A172 (cell line): ENCODE measurements at regions not wholly inside any gene's neighbourhood (a gene's known extent, or its start where the extent isn't known, plus 50 kb on each side); places are given as distances from the start of the nearest gene placed in this dataset.

ENCODE experiments used
- DNase-seq: peaks from one replicate; pipeline ENCODE4 v3.0.0-alpha.2; 2015; ENCODE audit warnings: low spot score

DNA sequence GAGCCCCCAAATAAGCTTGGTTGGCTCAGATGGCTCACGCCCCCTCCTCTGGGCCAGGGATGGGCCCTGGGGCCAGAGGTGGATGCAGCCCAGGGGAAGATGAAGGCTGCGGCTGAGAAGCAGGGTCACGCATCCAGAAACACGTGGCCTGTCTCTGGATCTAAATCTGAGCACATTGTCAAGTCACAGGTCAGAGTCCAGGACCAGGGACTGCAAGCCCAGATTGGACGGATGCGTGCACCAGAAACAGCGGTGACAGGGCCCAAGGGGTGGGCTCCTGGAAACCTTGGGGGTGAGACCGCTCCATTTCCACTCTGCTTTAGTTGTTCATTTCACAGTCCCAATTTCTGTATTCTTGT lies 226.2 kb downstream of the ACKR3 start:
- no peak for DNase-seq

DNA sequence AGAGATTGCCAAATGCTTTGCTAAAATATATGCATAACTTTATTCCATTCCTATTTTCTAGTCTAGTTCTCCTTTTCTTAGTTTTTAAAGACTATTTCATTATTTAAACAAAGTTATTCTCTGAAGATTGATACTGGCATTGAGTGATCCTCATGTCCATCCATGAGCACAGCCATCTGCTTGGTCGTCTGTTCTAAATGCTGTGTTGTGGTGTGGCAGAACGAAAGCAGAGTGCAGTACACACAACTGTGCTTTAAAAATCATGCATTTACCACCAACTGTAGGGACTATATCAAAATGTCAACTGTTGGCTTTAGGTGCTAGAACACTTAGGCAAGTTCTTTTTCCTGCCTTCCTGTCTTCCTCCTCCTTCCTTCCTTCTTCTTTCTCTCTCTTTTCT lies 226.6 kb downstream of the ACKR3 start:
- DNase-seq: no peak

DNA sequence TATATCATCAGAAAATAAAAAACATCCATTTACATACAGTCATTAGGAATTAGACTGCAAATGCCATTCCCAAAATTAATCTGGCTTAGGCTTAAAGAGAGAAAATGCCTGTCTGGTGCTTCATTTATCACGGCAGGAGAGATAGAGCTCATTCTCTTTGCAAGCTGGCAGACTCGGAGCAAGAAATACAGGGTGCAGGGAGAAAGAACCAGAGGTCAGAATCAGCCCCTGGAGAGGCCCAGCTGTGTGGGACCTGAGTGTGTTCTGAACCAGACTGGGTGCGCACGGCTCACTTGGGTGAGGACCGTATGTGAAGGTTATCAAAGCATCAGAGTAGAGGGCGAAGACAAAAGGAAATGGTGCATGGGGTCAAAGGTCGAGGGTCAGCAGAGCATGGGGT lies 227.8 kb downstream of the ACKR3 start:
- DNase-seq: no peak

DNA sequence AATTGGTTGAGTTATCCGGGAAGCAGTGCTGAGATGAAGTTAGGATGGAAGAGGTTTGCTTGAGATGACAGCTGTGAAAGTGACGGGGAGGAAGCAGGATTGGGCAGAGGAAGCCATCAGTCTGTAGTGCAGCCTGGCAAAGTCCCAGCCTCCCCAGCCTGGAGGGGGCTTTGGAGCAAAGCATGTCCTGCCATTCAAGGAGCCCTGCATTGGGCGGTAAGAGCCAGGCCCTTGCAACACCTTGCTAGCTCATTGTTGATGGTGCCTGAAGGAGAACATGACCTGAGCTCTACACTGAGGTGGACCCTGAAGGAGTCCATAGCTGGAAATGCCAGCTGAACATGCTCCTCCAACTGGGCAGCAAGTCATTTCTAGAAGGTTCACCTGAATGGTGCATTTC lies 228.9 kb downstream of the ACKR3 start:
- no peak for DNase-seq

DNA sequence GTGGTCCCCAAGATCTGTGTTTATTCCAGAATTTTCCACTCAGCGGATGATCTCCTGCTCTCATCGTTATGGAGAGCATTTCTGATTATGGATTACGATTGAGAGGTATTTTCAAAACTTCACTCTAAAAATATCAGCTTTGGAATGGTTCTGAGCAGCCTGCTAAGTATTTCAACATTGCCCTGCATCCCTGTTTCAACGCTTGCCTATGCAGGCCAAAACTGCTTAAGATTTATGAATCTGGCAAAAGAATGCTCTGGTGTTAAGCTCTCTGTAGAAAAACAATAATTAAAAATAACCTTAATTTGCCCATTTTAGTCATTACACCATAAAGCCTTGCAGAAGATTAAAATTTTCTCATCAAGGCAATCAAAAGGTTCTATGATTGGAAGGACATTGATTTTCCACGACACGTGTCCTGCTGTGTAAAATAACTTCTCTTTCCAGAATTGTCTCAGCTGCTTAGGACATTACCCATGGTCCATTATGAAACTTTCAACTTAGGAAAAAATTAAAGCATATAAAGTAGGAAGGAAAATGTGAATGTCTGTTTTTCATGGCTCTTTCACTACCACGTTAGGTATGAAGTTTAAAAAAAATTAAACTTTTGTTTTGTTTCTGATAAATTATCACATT lies 229.9 kb downstream of the ACKR3 start:
- DNase-seq: no peak

DNA sequence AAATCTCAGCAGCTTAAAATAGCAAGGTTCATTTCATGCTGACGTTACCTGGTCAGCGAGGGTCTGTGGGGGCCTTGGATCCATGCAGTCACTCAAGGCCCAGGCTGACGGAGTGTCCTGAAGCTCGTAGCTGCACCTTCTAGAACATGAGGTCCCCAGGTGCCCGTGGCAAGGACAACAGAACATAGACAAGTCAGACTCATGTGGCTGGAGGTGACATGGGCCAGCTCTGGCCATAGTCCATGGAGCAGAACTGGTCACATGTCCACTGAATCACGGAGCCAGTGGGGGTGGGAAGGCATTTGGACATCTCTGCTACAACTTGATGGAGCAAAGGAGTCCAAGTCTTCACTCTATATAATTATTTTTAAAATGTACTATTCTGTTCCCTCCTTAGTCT lies 233.2 kb downstream of the ACKR3 start:
- DNase-seq: no peak

DNA sequence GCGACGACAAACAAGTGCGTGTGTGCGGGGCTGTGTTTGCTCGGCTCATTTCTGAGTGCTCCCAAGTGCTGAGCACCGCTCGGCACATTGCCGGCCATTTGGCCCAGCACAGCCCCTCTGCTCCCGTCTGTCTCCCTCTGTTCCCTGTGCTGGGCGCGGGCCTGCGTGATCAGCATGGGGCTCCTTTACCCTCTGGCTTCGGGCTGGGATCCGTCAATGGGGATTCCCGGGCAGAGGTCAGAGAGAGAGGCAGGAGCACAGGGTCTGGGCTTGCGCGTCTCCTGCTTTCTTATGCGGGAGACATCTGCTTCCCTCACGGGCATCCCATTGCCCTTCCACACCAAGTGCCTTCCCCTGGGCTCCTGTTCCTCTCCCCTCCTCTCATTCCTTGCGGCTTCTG lies 234.0 kb downstream of the ACKR3 start:
- DNase-seq: no peak

DNA sequence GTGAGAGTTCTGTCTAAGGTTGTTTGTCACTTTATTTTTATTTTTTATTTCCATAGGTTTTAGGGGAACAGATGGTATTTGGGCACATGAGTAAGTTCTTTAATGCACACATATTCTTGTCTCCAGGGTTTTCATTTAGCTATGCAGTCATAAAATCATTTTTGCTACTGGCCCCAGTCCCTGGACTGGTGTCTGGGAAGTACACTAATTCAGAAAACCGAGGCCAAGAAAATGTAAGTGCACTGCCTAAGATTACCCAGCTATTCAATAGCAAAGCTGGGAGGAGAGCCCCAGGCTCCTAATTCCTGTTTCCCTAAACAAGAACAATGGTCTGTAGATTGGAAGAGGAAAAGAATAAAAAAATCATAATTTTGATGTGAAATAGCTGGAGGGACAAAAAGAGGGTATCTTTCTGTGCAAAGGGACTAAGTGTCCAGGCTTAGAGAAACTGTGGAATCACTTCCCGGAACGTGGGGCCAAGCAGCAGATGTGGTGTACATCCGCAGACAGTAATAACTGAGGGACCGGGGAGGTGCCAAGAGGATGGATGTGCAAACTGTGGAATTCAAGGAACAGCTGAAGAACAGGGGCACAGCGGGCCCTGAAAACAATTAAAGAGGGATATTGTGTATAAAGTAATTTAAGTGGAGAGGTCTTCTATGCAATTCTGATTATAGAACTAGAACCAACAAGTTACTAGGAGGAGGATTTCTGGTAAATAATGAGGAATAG lies 236.3 kb downstream of the ACKR3 start:
- DNase-seq: no peak

DNA sequence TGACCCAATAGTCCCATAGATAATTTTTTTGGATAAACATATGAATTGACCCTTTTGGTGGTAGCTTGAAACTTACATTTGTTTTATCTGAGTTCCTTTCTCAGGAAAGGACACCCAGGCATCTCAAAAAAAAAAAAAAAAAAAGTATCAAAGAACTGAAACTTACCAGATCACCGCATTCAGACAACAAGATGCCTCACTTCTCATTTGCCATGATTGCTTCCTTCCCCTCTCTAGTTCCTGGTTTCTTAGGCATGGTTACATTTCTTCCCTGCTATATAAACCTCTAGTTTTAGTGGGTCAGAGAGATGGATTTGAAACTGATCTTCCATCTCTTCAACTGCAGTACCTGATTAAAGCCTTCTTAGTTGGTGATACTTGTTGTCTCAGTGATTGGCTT lies 240.1 kb downstream of the ACKR3 start:
- DNase-seq: no peak

DNA sequence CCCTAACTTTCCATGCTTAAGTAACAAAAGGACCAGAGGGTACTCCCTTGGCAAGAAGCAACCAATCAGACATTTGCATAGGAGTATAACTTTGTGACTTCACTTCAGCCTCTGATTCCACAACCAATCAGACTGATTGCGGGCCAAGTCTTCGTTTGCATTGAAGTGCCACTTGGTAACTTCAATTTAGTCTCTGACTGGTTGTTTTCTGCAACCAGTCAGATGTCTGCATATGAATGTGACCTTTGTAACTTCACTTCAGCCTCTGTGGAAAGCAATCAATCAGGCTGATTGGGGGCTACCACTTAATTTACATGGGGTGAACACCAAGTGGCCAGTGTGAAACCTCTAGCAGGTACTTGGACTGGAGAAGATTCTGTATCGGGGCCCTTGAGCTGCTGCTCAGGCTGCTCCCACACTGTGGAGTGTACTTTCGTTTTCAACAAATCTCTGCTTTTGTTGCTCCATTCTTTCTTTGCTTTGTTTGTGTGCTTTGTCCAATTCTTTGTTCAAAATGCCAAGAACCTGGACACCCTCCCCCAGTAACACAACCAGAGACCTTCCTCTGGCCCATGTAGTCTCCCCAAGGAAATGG lies 241.5 kb downstream of the ACKR3 start:
- no peak for DNase-seq

DNA sequence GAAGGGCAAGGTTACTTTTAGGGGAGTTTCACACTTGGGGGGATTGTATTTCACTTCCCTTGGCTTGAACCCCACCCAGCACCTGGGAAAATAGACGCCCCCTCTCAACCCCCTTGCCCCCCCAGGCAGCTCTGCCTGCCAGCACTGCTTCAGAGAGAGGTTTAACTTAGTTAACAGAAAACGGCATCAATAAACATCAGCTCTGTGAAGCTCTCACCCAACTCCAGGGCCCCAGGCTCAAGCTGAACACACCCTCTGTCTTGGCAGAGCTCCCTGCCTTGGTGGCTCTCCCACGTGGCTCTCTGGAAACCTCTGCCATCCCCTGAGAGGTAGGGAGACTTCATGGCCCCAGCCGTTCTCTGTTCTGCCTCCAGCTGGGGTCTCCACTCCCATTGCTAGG lies 244.1 kb downstream of the ACKR3 start:
- DNase-seq: no peak

DNA sequence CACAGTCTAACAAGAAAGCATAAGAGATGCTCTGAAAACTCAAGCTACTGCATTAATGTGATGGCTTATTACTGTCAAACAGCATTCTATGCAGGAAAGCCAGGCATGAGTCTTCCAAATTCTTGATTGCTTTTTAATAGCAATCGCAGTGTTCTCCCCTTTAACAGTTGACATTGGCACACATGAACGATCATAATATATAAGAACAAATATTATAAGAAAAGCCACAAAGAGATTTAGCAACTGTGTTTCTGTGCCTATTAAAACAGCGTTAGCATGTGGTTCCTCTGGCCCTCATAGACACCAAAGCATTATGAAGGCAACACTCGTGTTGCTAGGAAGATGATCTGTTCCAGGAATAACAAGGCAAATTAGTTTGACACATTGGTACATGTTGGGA lies 245.0 kb downstream of the ACKR3 start:
- no peak for DNase-seq

DNA sequence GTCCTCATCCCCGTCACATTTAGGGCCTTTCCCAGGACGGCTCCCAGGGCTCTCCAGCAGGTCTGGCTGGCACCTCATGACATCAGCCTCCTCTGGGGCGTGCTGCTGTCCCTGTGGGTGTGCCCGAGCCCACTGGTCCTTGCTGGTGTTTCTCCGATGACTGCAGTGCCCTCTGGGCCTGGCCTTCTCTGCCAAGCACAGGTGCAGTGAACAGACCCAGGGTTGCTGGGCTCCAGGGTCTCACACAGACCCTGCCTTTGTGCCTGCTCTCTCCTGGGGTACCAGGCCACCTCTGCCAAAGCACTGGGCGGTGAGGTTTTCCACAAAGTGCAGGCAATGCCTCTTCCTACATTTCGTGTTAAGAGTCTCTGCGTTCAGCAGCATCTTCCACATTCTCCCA lies 246.1 kb downstream of the ACKR3 start:
- DNase-seq: no peak

DNA sequence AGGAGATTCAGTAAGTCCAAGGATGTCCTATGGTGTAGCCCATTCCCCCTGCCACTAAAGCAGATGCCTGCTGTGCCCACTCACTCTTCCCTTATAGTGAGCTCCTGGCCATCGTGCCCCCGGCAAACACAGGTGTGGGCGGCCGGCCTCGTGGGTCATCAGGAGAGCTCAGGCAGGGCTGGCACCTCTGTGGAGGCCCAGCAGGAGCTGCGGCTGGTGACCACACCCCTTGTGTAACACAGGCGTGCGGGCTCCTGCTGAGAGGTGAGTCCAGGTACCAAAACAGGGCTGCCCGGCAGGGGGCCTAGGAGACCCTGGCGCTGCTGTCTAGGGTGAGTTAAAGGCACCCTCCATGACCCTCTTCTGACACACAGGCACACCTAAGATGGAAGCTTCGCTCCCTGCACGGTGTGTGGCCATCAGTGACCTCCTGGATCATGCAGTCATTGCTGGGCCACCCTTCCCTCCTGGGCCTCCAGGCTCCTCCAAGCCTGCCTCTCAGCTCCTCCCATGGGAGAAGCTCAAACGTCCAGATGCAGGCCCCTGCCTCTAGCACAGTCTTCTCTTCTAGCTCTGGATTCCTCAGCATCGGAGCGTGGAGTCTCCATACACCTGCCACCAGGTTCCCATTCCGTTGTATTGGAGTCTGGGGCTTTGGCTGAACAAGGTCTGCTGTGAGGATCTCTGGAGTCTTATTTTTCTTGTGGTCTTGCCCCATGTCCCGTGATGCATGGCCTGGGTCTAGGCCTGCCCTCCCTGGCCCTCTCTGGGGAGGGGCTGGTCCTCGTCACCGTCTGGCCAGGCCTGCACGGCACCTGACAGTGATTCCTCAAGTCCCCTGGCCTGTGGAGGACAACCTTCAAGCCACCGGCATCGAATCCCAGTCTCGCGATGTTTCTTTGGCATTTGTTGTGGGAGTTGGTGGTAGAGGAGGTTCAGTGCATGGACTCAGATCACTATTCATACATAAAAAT lies 246.9 kb downstream of the ACKR3 start:
- no peak for DNase-seq

DNA sequence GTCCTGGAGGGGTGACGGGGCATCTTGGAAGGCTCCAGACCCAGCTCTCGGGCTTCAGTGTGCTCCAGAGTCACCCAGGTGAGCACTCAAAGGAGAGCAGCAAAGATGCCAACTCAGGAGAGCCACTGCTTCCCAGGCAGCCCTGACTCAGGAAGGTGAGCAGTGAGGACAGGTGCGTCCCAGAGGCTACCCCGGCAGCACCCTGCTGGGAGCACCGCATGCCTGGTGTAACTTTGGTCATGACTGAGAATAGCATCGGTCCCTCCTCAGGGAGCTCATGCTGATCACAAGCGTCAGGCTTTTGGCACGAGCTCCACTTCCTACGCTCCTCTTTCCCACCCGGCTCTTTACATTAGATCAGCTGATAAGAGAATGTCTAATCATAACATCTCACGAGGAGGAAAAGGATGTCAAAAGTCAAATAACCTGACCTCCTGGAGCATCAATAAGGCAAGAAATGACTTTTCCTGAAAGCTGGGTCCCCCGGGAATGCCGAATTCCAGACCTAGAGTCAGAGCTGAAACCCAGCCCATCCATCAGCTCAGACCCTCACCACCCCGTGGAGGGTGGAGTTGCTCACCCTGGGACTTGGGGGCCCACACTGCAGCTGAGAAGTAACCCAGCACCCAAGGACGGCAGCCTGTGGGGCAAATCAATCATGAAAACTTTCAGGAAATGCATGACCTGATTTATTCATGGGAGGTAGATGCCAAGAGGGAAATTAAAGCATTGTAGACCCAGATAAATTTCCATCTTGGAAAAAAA lies 248.8 kb downstream of the ACKR3 start:
- DNase-seq: no peak

DNA sequence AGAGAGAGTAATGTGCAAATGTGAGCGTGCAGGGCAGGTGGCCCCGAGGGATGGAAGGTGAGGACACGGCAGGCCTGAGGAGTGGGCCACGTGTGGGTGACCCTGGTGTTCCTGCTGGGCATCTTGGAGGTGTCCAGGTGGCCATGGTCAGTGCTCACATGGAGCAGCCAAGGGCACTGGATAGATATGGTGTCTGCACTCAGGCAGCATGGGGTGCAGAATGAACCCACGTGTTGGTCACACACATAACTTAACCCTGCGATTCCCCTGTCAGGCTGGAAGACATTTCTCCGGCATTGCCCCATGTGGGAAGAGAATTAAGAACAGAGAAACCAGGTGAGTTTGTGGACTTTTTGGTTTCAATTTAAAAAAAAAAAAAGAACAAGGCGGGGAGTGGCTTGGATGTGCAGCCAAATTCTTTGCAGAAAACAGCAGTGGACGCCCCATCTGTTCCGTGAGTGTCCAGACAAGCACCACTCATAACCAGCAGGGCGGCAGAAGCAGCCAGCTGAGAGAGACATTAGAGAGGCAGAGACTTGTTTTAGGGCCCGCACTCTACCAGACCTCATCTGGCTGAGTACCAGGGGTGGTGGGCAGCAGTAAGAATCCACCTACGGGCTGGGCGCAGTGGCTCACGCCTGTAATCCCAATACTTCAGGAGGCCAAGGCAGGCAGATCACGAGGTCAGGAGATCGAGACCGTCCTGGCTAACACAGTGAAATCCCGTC lies 249.8 kb downstream of the ACKR3 start:
- no peak for DNase-seq

DNA sequence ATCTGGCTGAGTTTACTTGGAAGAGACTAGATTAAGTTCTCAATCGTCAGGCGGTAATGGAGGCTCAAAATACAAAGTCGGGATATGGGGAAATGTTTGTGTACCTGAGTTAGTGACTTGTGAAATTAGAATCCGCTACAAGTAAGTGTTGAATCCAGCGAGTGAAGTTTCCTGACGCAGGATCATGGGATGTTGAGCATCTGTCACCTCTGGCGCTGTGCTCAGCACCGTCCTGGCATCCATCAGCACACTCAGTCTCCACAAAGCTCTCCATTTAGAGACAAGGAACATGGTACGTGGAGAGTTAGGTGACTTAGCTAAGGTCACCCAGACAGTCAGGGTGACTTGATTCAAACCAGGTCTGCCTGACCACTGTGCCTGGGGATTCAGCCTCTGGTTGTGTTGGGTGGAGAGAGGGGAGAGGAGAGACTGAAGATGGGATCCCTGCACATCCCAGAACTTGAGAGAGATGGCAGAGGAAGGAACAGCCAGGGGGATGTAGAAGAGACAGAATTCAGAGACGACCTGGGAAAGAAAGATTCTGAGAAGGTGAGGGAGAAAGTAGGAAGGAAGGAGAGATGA lies 251.2 kb downstream of the ACKR3 start:
- DNase-seq: no peak

DNA sequence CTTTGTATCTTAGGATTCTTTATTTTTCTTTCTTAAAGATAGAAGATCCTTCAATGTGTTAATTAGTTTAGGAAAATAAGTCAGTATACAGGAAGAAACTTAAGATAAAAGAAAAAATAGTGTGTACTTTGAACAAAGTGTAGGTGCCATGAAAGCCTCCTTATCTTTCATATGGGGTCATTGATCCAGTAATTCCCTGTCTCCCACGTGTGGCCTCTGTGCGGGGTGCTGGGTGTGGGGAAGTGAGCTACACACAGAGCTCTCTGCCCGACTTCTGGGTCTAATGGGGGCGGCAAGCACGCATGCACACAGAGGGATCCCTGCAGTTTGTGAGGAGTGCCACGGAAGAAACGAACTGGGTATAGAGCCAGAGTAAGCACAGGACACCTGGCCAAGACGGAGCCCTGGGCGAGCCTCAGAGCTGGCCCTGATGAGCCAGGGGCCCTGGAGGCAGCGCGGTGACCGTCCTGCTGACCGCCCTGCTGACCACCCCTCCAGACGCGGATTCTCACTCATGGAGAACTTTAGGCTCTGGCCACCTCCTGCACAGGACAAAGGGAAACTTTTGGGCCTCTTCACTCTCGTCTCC lies 253.5 kb downstream of the ACKR3 start:
- no peak for DNase-seq

DNA sequence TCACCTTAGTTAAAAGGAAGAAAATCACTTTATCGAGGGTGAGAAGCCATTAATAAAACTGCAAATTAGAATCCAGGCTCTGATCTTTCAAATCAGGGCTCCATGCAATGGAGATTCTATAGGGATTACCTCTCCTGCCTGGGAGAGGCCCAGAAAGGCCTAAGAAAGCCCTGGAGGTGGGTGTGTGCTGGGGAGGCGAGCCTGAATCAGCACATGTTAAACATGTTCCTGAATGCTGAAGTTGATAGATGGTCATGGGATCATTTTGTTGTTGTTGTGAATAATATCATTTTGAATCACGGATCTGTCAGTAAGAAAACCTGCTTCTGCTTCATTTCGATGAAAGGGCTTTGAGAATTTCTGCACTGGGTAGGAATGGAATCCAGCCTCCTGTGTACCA lies 254.3 kb downstream of the ACKR3 start:
- no peak for DNase-seq

DNA sequence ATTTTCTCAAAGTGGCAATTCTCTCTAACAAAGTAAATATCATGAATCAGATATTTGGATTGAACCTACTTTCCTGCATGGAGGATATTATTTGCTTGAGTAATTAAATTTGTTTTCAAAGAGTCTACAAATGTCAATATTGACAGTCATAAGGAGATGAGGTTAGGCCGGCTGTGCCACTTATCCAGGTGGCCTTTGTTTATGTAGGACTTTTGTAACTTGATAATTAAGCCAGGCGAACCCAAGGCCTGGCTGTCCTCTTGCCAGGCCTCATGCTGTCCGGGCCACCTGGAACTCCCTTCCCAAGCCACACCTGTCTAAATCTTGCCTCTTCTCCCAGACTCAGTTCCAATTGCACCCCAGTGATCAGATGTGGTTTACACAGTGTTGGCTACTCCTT lies 255.2 kb downstream of the ACKR3 start:
- DNase-seq: no peak
